Skeletal muscle satellite cell (primary cell): ENCODE measurements at regions not wholly inside any gene's neighbourhood (a gene's known extent, or its start where the extent isn't known, plus 50 kb on each side); places are given as distances from the start of the nearest gene placed in this dataset.

ENCODE experiments used
- H3K27me3 ChIP-seq: 2 replicates; pipeline ENCODE4 v1.7.0; 2013; ENCODE audit warnings: low read length; ENCODE audit not compliant: control insufficient read depth, insufficient read depth
- H3K36me3 ChIP-seq: 2 replicates; pipeline ENCODE4 v1.7.0; 2013; ENCODE audit warnings: mild to moderate bottlenecking, control low read depth, low read length; ENCODE audit not compliant: insufficient read depth
- H3K4me1 ChIP-seq: 2 replicates; pipeline ENCODE4 v1.7.0; 2013; ENCODE audit warnings: low read length; ENCODE audit not compliant: control insufficient read depth, insufficient read depth
- H3K4me2 ChIP-seq: 2 replicates; pipeline ENCODE4 v1.7.0; 2013; ENCODE audit warnings: mild to moderate bottlenecking, low read length
- H3K4me3 ChIP-seq: 2 replicates; pipeline ENCODE4 v1.7.0; 2013; ENCODE audit warnings: low read length
- H3K9ac ChIP-seq: 2 replicates; pipeline ENCODE4 v1.7.0; 2013; ENCODE audit warnings: mild to moderate bottlenecking, low read depth, low read length, moderate library complexity
- H3K9me3 ChIP-seq: replicated peaks from 2 replicates; pipeline ENCODE4 v1.7.0; 2013; ENCODE audit warnings: mild to moderate bottlenecking, control low read depth, low read length

GRCh38 chr6:106763361-106763760, 134.0 kb downstream of the QRSL1 start:
- Histone ChIP-seq H3K36me3 (no peaks in the 10 kb centered on the region), H3K4me1 (no peaks in the 10 kb centered on the region), H3K9me3 (no peaks in the 10 kb centered on the region), H3K9ac (no peak overlapping the region), H3K27me3 (peaks cover 15% of the 10 kb centered on the region), H3K4me3 (no peak overlapping the region), H3K4me2 (no peak overlapping the region)

GRCh38 chr6:106761160-106761559, 131.8 kb downstream of the QRSL1 start:
- Histone ChIP-seq H3K36me3 (no peaks in the 10 kb centered on the region), H3K4me2 (no peak overlapping the region), H3K4me1 (no peaks in the 10 kb centered on the region), H3K9ac (no peak overlapping the region), H3K27me3 (peaks cover 27% of the 10 kb centered on the region), H3K4me3 (no peak overlapping the region), H3K9me3 (no peaks in the 10 kb centered on the region)

- Histone ChIP-seq H3K4me3 (no peak overlapping the region), H3K4me2 (no peak overlapping the region), H3K9me3 (no peaks in the 10 kb centered on the region), H3K4me1 (no peaks in the 10 kb centered on the region), H3K9ac (no peak overlapping the region), H3K27me3 (peaks cover 27% of the 10 kb centered on the region), H3K36me3 (no peaks in the 10 kb centered on the region)
Observed at GRCh38 chr6:106759112-106759511, 129.7 kb downstream of the QRSL1 start.

- H3K9ac ChIP-seq: no peak overlapping the region
- H3K4me1 ChIP-seq: no peaks in the 10 kb centered on the region
- H3K4me2 ChIP-seq: no peak overlapping the region
- H3K36me3 ChIP-seq: no peaks in the 10 kb centered on the region
- peaks cover 18% of the 10 kb centered on the region for H3K27me3 ChIP-seq
- no peak overlapping the region for H3K4me3 ChIP-seq
- H3K9me3 ChIP-seq: no peaks in the 10 kb centered on the region
Observed at GRCh38 chr6:106757722-106758467, 128.5 kb downstream of the QRSL1 start.

- Histone ChIP-seq H3K4me2 (no peak overlapping the region), H3K9ac (no peak overlapping the region), H3K9me3 (no peaks in the 10 kb centered on the region), H3K4me1 (no peaks in the 10 kb centered on the region), H3K27me3 (peaks cover 15% of the 10 kb centered on the region), H3K36me3 (no peaks in the 10 kb centered on the region), H3K4me3 (no peak overlapping the region)
Observed at GRCh38 chr6:106757267-106757666, 127.9 kb downstream of the QRSL1 start.

DNA sequence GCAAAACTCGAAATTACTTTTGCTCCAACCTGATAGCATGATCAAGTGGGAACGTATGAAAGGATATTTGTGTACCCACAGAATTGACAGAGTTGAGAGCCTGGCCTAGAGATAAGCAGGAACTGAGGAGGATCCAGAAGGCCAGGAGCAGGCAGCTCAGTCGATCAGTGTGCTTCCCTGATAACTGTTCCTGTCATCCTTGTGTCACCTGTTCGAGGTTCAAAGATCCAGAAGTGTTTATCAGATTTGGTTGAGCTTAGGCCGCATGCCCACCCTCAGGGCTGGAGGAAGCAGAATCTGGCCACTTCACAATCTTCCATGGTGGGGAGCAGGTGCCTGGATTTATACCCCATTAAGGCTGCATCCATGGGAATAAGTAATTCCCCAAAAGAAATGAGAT, 124.8 kb downstream of the QRSL1 start:
- Histone ChIP-seq H3K27me3 (peaks cover 19% of the 10 kb centered on the region), H3K4me2 (no peak overlapping the region), H3K36me3 (no peaks in the 10 kb centered on the region), H3K9ac (no peak overlapping the region), H3K9me3 (no peaks in the 10 kb centered on the region), H3K4me1 (no peaks in the 10 kb centered on the region), H3K4me3 (no peak overlapping the region)

- Histone ChIP-seq H3K4me2 (no peak overlapping the region), H3K4me3 (no peak overlapping the region), H3K27me3 (peaks cover 19% of the 10 kb centered on the region), H3K9me3 (no peaks in the 10 kb centered on the region), H3K9ac (no peak overlapping the region), H3K4me1 (no peaks in the 10 kb centered on the region), H3K36me3 (no peaks in the 10 kb centered on the region)
Observed at GRCh38 chr6:106752641-106753040, 123.3 kb downstream of the QRSL1 start.

DNA sequence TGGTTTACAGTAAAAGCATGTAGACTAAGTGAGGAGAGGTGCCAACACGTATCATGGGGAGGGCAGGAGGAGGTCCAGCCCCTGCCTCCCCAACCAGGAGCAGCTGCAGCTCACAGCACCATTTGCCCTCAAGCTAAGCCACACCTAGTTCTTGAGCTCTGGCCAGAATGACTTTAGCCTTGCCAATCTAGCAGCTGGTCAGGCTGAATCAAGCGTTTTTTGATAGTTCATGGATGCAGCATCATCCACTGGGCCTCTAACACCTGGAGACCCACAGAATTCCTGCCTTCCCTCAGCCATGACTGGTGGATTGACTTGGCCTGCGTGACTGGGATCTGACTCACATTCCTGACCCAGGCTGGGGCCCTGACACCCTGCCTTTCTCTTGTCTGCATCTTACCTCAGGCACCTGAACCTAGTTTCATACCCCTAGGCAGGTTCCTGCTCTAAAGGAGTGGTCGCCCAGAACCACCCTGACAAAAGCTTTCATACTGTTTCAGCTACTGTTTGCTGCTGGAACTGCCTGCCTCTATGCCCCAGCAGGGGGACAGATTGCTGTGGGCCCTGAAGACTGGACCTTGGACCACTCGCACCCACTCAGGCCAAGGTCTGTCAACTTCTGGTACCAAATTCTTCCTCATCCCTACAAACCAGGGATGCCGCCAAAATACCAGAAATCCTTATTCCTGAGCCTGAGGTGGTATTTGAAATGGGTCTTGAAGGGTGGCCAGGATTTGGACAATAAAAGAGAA, 122.3 kb downstream of the QRSL1 start:
- Histone ChIP-seq H3K4me3 (no peak overlapping the region), H3K36me3 (no peaks in the 10 kb centered on the region), H3K9me3 (no peaks in the 10 kb centered on the region), H3K9ac (no peak overlapping the region), H3K4me1 (no peaks in the 10 kb centered on the region), H3K4me2 (no peak overlapping the region), H3K27me3 (peaks cover 12% of the 10 kb centered on the region)

- Histone ChIP-seq H3K9ac (no peak overlapping the region), H3K4me3 (no peak overlapping the region), H3K4me2 (no peak overlapping the region), H3K27me3 (peaks cover 4% of the 10 kb centered on the region), H3K9me3 (no peaks in the 10 kb centered on the region), H3K4me1 (peaks cover 6% of the 10 kb centered on the region), H3K36me3 (no peaks in the 10 kb centered on the region)
Observed at GRCh38 chr6:106750946-106751345, 121.6 kb downstream of the QRSL1 start.

DNA sequence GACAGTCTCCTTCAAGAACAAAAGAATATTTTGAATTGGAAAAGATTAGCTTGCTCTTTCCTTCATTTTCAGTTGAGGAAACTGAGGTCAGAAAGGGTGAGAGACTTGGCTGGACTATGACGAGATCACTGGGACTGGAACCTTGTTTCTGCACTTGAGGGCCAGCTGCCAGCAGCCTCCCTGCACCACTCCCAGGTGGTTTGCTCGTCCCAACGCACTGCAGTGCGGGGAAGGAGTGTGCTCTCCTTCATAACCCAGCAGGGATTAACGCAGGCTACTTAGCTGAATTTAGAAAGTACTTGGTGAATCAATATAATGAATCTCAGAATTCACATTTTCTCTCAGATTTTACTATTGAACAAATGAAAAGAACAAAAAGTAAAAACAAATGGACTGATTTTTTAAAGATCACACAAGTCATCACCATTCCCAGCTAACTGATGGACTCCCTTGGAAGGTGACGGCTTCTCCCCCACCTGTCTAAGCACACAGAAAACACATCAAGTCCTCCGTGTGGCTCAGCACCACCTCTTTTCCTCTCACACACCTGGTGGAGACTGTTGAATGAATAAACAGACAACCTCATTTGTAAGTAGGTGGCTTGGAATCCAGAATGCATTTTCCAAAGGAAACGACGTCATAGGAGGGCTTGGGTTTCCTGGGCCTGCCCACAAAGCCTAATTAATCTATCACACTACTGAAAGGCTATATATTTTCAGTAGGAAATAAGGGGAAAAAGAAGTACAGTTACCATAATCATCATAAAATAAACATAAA, 121.0 kb downstream of the QRSL1 start:
- Histone ChIP-seq H3K4me3 (no peak overlapping the region), H3K4me2 (no peak overlapping the region), H3K36me3 (no peaks in the 10 kb centered on the region), H3K9me3 (no peaks in the 10 kb centered on the region), H3K27me3 (peaks cover 4% of the 10 kb centered on the region), H3K4me1 (peaks cover 10% of the 10 kb centered on the region), H3K9ac (no peak overlapping the region)

DNA sequence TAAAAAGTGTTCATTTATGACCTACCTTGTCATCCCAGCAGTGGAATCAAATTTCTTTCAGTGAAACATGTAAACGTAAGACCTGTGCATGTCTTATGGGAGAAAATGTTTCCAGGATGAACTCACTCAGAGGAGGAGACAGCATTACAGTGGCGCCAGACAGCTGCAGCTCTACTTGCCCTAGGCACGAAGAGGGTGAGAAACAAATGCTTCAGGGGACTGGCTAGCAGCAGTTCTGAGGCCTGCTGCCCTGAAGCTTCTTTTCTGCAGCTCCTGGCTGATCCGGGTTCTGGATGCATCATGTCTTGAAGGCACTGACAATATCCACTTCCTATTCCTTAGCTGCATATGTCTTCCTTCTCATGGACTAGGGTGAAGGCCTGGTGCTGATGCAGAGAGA, 120.2 kb downstream of the QRSL1 start:
- no peaks in the 10 kb centered on the region for H3K9me3 ChIP-seq
- H3K9ac ChIP-seq: no peak overlapping the region
- H3K4me2 ChIP-seq: no peak overlapping the region
- peaks cover 10% of the 10 kb centered on the region for H3K4me1 ChIP-seq
- H3K4me3 ChIP-seq: no peak overlapping the region
- no peaks in the 10 kb centered on the region for H3K36me3 ChIP-seq
- H3K27me3 ChIP-seq: peaks cover 4% of the 10 kb centered on the region
